Hematopoietic multipotent progenitor cell treated with erythropoietin and hydrocortisone succinate and interleukin-3 and kit ligand, for 17 days (in vitro differentiated cells): ENCODE measurements at regions not wholly inside any gene's neighbourhood (a gene's known extent, or its start where the extent isn't known, plus 50 kb on each side); places are given as distances from the start of the nearest gene placed in this dataset.
"Not testable (repeated sequence)": the region's sequence is repeated elsewhere in the genome, so short reads cannot be mapped to it uniquely, and the experiment has no call there.

ENCODE experiments used
- DNase-seq: peaks from one replicate; pipeline ENCODE4 v3.0.0-alpha.2; 2015; ENCODE audit warnings: low spot score

- DNase-seq: no peak
Measured at GRCh38 chr22:47419239-47419638, 656.8 kb downstream of the TBC1D22A start.

GRCh38 chr22:47417699-47418098 is 655.2 kb downstream of the TBC1D22A start:
- DNase-seq: no peak

DNA sequence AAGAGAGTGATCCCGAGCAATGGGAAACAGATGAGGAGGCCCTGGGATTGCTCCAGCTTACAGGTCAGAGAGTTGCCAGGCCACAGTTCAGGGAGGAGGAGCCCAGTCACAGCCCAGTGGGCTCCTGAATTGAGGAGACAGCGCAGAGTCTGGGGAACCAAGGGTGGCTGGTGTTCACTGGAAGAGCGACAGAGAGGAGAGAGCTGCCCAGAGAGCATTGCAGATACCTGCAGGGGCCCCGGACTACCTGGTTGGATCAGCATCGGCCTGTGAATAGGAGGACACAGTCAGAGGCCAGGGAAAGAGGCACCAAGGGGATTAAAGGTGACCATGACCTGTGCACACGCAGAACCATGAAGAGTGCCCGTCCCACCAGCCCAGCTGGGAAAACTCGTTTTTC is 648.6 kb downstream of the TBC1D22A start:
- DNase-seq: no peak

- no peak for DNase-seq
Measured at GRCh38 chr22:47409539-47410275, 647.3 kb downstream of the TBC1D22A start.

GRCh38 chr22:47408409-47408808 is 646.0 kb downstream of the TBC1D22A start:
- no peak for DNase-seq

GRCh38 chr22:47407461-47408025 is 645.1 kb downstream of the TBC1D22A start:
- DNase-seq: no peak

GRCh38 chr22:47406896-47407295 is 644.4 kb downstream of the TBC1D22A start:
- no peak for DNase-seq

DNA sequence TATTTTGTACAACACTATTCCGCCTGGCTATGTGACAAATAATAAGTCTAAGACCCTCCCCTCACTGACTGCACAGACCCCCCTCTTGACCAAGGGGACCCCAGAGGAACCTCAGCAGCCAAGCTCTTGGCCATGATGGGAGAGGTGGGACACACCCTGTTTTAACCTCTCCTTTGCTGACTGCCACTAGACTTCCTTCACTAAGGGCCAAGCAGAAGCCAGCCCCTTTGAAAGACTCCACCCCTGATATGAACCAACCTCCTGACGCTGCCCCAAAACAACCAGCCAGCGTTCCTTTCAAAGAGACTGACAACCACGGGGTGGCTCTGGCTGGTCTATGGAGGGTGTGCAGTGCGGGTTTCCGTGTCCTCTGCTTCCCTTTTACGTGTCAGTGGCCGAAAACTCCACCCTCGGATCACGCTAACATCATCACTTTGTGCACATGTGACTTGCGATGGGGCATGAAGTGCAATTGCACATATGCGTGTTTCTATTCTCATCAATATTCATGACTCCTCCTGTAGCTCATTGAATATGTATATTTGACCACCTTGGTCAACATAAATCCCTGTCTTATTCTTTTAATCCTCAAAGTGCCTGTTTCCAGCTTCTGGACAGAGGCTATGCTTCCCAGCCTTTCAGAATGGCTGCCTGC is 643.9 kb downstream of the TBC1D22A start:
- DNase-seq: no peak

GRCh38 chr22:47405222-47405621 is 642.8 kb downstream of the TBC1D22A start:
- DNase-seq: not testable (repeated sequence)

GRCh38 chr22:47402876-47403525 is 640.6 kb downstream of the TBC1D22A start:
- DNase-seq: no peak

GRCh38 chr22:47401976-47402770 is 639.7 kb downstream of the TBC1D22A start:
- no peak for DNase-seq

DNA sequence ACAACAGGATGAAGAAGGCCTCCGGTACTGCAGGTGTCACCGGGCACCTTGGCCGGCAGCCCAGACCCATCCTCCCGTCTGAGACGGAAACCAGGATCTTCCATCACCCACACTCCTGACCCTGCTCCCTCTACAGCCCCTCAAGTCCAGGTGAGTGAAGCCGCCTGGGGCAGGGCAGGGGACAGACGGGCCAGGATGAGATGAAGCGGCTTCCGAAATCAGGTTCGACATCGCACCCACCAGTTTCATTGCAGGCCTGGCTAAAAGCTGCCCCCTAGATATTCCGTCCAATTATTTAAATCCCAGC is 639.1 kb downstream of the TBC1D22A start:
- DNase-seq: no peak

- DNase-seq: no peak
Measured at GRCh38 chr22:47400701-47401591, 638.5 kb downstream of the TBC1D22A start.

GRCh38 chr22:47400131-47400530 is 637.7 kb downstream of the TBC1D22A start:
- DNase-seq: not testable (repeated sequence)

- no peak for DNase-seq
Measured at GRCh38 chr22:47398921-47399790, 636.7 kb downstream of the TBC1D22A start.

GRCh38 chr22:47398491-47398890 is 636.0 kb downstream of the TBC1D22A start:
- no peak for DNase-seq

DNA sequence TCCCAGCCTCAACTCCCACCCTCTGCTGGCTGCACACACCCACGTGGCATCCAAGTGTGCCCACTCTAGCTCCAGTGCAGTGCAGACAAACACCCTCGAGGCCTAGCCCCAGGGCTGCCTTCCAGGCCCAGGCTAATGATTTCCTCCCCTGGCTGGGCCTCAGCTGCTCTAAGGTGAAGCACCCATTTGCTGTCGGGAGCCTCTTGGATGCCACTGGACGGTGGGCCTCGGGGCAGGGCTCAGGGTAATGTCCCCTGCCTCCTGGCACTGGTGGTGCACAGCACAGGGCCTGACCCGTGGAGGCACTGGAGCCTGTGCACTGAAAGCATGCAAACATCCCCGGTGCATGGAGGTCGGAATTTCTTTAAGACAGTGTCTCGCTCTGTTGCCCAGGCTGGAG is 635.2 kb downstream of the TBC1D22A start:
- DNase-seq: no peak

DNA sequence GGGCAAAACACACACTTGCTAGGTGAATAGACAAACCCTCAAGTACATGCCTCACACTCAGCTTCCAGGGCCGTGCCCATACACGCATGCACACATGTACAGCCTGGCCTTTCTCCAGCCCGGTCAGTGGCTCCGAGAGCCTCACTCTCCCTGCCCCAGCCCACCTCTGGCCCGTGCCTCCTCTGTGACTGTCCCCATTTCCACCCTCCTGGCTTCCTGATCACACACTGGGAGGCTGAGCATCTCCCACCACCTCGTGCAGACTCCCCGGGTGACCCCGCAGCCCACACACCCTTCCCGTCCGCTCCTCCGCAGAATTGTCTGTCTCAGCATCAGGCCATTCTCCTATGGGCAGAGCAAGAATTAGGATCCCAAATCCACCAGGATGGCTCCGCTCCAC is 634.1 kb downstream of the TBC1D22A start:
- DNase-seq: no peak

DNA sequence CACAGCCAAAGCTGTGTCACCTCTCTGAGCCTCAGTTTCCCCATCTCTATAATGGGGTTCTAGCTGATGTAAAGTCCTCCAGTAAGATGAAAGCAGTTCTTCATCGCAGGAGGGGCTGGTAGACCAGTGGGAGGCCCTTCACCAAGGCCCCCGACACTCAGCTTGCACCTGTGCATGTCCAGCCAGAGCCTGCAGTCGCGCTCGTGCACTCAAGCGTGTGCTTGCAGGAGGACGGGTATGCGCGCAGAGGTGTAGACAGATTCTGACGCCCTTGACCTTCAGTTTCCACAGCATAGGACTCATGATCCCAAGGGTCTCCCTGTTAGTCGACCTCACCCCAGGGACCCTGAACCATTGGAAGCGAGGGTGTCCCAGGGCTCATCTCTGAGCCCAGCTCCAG is 633.7 kb downstream of the TBC1D22A start:
- no peak for DNase-seq

DNA sequence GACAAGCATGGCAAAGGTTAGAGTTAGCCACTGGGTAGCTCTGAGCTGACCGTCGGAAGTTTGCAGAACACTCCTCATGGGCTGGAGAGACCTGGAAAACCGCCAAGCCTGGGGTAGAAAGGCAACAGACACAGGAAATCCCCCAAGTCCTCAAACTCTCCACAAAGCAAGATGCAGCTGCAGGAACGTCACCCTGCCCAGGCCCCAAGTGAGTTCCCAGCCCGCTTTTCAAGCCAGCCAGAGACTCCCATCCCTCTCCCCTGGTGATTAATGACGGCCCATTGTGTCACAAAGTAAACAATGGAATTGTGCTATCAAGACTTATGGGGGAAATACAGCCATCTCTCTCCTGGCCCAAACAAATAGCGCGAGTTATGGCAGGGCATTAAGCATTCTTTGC is 633.0 kb downstream of the TBC1D22A start:
- no peak for DNase-seq
